ENCODE measurements at regions not wholly inside any gene's neighbourhood (a gene's known extent, or its start where the extent isn't known, plus 50 kb on each side); places are given as distances from the start of the nearest gene placed in this dataset.

- TF ChIP-seq RAD21 (IDR thresholded peaks at IDR 0.05; ENCODE audit: low read depth) (no peak), CTCF (IDR thresholded peaks at IDR 0.05 in 2 of 3, conservative IDR thresholded peaks at IDR 0.05 in 1 of 3; ENCODE audit: borderline replicate concordance in 1 of 3, insufficient read depth in 1 of 3, low read depth in 2 of 3, low read length in 2 of 3) (no peak), POLR2AphosphoS5 (IDR thresholded peaks at IDR 0.05; ENCODE audit: low read depth, low read length) (no peak), ZNF274 (IDR thresholded peaks at IDR 0.05; ENCODE audit: low read depth, low read length) (no peak), TCF7L2 (IDR thresholded peaks at IDR 0.05; ENCODE audit: borderline replicate concordance, extremely low read depth, insufficient read depth, insufficient read length) (no peak), JUND (IDR thresholded peaks at IDR 0.05) (no peak), POLR2A (IDR thresholded peaks at IDR 0.05; ENCODE audit: borderline replicate concordance, extremely low read depth, insufficient read depth, insufficient read length) (no peak), CEBPB (IDR thresholded peaks at IDR 0.05; ENCODE audit: low read depth) (no peak), EZH2 (IDR thresholded peaks at IDR 0.05) (no peak), SP1 (IDR thresholded peaks at IDR 0.05; ENCODE audit: low read depth) (no peak)
- TF ChIP-seq, protein P1, sequence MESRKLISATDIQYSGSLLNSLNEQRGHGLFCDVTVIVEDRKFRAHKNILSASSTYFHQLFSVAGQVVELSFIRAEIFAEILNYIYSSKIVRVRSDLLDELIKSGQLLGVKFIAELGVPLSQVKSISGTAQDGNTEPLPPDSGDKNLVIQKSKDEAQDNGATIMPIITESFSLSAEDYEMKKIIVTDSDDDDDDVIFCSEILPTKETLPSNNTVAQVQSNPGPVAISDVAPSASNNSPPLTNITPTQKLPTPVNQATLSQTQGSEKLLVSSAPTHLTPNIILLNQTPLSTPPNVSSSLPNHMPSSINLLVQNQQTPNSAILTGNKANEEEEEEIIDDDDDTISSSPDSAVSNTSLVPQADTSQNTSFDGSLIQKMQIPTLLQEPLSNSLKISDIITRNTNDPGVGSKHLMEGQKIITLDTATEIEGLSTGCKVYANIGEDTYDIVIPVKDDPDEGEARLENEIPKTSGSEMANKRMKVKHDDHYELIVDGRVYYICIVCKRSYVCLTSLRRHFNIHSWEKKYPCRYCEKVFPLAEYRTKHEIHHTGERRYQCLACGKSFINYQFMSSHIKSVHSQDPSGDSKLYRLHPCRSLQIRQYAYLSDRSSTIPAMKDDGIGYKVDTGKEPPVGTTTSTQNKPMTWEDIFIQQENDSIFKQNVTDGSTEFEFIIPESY (IDR thresholded peaks at IDR 0.05; ENCODE audit: extremely low read depth, insufficient replicate concordance, low read length) = no peak
These were observed 130.5 kb upstream of the CDK13 start for GRCh38 chr7:39819514-39819913.
